GM23248 (cell line): ENCODE measurements at regions not wholly inside any gene's neighbourhood (a gene's known extent, or its start where the extent isn't known, plus 50 kb on each side); places are given as distances from the start of the nearest gene placed in this dataset.

Experiments used
- EZH2 ChIP-seq: fragments of 200-600 bp; sonication (generic); IDR thresholded peaks from 2 replicates; pipeline ENCODE4 v1.6.1; 2018; ENCODE audit warnings: antibody characterized with exemption, mild to moderate bottlenecking; ENCODE audit not compliant: insufficient read depth, poor library complexity, severe bottlenecking
- EZH2phosphoT487 ChIP-seq: fragments of 200-600 bp; sonication (generic); IDR thresholded peaks from 2 replicates; pipeline ENCODE4 v1.6.1; 2018; ENCODE audit warnings: antibody characterized with exemption, moderate library complexity, mild to moderate bottlenecking, low read depth; ENCODE audit not compliant: insufficient read depth

- TF ChIP-seq EZH2 (no peak), EZH2phosphoT487 (no peak)
Observed at GRCh38 chr5:75886706-75887105, 169.5 kb upstream of the POC5 start.
